ENCODE measurements at regions not wholly inside any gene's neighbourhood (a gene's known extent, or its start where the extent isn't known, plus 50 kb on each side); places are given as distances from the start of the nearest gene placed in this dataset.

- TF ChIP-seq CTCF (IDR thresholded peaks at IDR 0.05) (no peak), ZFX (IDR thresholded peaks at IDR 0.05; ENCODE audit: borderline replicate concordance) (no peak)
Observed at GRCh38 chr7:130867039-130867438, 133.0 kb upstream of the KLF14 start.

Measured in 22Rv1 (cell line).